Vagina (tissue), 2 donors: ENCODE measurements at regions not wholly inside any gene's neighbourhood (a gene's known extent, or its start where the extent isn't known, plus 50 kb on each side); places are given as distances from the start of the nearest gene placed in this dataset.

Source experiments
- CTCF ChIP-seq, 3 experiments: fragments of 450-650 bp in 2 of 3; fragments of 200-600 bp in 1 of 3; sonication (generic) in 1 of 3; IDR thresholded peaks; one replicate each; pipeline ENCODE4 v1.5.1; 2017 to 2019; ENCODE audit warnings: antibody characterized with exemption in 3 of 3, mild to moderate bottlenecking in 2 of 3, moderate library complexity in 2 of 3
- POLR2AphosphoS5 ChIP-seq, 2 donors: sonication (generic); formaldehyde crosslinking; IDR thresholded peaks; one replicate each; pipeline ENCODE4 v1.9.0; 2017; ENCODE audit warnings: antibody characterized with exemption in 2 of 2, mild to moderate bottlenecking in 2 of 2, low read depth in 1 of 2; ENCODE audit not compliant: insufficient read depth in 1 of 2

- TF ChIP-seq CTCF (IDR thresholded peaks at IDR 0.05), result no peak
- TF ChIP-seq POLR2AphosphoS5 (IDR thresholded peaks at IDR 0.05; ENCODE audit: insufficient read depth in 1 of 2, low read depth in 1 of 2), result no peak
Observed at GRCh38 chr11:98536023-98536422, 484.7 kb upstream of the CNTN5 start.
